NCI-H1092 treated with DMSO at 0.1 percent for 48 hours (cell line): ENCODE measurements at regions not wholly inside any gene's neighbourhood (a gene's known extent, or its start where the extent isn't known, plus 50 kb on each side); places are given as distances from the start of the nearest gene placed in this dataset.
"Not testable (repeated sequence)": the region's sequence is repeated elsewhere in the genome, so short reads cannot be mapped to it uniquely, and the experiment has no call there.

Experiments used
- DNase-seq: peaks from one replicate; lab custom pipeline; 2025; lab: John Stamatoyannopoulos, UW

DNA sequence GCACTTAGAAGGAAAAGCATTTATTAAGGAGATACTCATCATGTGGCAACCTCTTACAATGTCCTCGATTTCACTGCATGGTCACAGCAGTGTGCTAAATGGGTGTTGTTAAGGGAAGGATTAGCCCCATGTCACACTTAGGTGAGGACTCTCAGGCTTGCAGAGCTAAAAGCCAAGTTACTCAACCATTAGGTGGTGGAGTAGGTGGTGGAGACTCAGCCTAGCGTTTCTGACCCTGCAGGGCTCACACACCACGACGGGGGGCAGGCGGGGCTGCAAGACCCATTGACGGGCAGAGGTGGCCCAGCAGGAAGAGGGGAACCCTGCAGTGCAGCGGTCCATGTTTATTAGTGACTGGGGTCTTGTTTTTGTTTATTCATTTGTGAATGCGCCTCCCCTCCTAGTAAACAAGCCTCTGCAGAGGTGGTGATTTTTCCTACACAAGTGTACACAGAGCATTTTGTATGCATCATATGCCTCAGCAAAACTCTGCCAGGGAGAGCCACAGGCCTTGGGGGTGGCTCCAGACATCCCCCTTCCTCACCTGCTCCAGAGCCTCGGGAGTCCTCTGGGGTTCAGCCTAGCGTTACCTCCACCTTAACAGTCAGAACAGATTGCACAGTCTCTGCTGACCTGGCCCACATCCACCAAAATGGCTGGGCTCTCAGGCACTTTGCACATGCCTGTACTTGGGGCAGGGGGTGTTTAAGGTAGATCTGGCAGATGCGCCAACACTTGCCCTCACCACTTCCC lies 216.7 kb downstream of the C16orf95 start:
- DNase-seq: no peak

DNA sequence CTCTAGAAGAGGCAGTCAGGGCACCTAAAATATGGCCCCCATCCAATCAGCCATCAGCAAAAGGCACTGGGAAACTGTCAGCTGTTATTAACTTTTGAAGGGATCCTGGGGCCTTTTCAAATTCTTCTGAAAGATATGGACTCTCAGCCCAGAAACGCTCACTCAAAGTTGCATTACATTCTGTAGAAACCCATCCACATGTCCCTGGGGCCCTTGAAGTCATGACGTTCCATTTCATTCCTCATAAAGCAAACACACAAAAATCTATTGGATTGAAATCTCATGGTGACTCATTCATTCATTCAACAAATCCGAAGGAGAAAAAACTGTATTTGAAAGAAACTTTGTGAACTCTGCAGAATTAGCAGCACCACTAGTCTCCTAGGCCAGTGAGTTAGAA lies 215.3 kb downstream of the C16orf95 start:
- DNase-seq: no peak

DNA sequence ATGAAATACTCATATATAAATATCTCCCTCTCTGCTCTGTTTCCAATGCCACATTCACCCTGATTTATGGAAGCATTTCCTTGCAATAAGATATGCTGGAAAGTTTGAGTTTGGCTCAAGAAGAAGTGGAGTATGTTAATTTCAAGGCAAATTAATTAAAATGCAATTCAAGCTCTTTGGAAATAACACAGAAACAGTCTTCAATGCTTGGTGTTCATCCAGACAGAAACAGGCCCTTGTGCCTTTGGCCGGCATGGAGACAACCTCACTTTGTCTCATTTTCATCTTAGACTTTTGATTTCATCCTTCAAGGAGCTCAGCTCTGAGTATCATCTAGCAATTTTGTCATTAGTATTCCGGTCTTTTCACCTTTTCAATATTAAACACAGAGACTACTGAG lies 210.0 kb downstream of the C16orf95 start:
- no peak for DNase-seq

DNA sequence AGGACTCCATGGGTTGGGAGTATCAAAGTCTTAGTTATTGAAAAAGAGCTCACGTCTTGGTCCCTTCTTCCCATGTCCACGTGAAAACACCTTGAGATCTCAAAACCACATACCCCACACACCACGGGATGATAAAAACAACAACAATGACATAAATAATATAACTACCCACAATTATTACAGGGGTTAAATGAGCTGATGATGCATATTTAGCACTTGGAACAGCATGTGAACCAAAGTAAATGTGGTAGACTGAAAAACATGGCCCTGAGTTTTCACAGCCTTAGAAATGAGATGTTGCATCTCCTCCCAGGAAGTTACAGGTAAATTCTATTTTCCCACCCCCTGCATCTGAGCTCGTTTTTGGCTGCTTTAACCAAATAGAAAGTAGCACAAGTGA lies 208.9 kb downstream of the C16orf95 start:
- no peak for DNase-seq

DNA sequence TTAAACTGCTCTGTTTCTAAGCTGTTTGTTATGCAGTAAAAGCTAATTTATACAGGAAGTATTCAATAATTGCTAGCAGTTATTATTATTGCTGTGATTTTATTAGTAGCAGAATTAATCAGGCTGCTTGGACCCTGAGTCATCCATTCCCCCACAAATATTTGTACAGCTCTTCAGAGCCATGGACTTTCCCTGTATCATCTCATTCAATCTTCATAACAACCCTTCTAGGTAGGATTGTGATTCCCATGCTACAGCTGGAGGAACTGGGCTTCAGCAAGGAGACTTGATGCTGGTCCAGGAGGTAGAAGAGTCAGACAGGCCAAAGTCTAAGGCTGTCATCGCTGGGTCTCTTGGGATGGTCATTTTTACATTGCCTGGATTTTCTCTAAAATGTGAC lies 208.3 kb downstream of the C16orf95 start:
- no peak for DNase-seq

DNA sequence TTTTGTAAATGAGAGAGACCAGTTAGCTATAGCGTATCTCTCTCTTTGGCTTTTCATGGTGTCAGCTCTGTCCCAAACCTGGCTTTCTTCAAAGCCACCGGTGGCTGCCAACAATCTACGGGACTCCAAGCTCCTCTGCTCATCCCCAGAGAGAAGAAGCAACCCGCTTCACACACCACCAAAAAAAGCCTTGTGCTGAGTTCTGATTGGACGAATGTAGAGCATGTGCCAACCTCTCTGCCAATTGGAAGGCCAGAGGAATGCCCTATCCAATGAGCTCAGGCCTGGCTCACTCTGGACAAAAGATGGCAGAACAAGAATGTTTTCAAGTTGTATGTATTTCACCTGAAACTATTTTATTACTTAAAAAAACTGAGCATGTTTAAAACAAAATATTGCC lies 202.4 kb downstream of the C16orf95 start:
- no peak for DNase-seq

DNA sequence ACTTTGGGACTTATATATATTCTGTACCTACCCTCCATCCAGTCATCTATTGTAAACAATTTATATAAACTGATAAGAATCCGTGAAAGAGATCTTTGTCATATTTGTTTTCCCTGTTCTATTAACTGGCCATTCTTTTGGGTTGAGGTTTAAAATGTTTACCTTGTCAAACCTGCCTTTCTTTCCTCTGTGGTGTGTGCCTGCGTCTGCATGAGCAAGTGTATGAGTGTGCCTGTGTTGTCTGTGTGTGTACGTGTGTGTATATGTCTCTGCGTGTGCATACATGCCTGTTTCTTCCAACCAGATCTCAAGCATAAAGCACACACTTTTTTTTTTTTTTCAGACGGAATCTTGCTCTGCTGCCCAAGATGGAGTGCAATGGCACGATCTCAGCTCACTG lies 201.5 kb downstream of the C16orf95 start:
- DNase-seq: no peak

DNA sequence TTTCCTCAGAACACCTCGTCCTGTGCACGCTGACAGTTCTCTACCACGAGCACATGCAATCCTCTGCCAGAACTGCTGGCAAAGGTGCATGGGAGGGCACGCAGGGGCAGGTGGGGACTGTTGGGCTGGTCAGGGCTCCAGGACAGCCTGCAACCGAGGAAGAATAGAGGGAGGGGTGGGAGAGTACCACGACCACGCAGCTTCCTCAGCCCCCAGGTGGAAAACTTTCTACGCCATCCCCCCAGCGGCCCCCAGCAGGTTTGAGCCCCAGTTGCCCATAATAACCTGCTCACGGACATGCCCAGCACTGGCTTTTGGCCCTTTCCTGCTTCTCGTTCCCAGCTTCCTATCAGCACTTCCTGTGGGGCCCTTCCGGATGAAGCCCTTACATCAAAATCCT lies 199.3 kb downstream of the C16orf95 start:
- no peak for DNase-seq

DNA sequence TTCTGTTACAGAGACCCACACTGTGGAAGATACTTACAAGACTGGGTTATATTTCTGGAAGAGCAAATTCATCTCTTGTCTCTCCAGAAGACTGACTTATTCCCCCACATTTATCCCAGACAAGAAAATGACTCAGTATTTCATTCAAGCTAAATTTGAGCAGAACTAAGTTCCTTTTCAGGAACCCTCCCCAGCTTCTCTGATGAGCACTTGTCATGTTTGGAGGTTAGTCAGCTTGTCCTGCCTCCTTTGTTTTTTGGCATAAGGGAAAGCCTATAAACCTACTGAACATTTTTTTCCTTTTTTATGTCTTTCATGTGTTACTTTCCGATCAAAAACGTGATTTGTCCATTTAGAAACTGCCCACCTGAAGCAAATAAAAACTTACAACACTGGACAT lies 198.0 kb downstream of the C16orf95 start:
- no peak for DNase-seq

DNA sequence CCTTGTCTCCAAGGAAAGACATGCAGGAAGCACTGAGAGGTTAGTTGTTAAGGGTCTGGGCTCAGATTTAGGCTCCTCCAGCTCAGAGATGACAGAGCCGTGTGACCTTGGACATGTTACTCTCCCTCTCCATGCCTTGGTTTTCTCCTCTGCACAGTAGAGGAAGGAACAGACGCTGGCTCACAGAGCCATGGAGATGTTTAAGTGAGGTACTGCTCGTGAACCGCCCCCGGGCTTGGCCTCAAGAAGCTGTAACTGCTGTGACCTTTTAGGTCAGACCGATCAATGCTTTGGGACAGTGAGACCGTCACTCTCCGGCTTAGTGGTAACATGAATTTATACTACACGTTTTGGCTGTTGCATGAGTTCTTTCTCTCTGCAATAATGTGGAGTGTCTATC lies 197.4 kb downstream of the C16orf95 start:
- no peak for DNase-seq

DNA sequence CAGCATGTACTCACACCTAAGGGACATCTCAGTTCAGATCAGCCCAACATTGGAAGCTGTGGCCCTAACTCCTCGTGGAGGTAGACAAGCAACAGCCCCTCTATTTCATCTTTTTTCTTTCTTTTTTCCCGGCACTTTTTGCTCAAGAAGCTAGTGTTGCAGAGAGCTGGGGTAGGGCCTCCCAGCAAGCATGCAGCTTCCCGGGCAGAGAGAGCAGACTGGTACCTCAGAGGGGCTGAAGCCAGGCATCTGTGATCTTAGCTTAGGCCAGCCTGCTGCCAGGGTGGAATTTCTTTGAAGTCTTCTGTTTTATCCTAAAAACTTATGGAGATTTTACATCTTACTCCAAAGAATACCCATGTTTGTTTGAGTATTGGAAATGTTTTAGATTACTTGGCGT lies 195.4 kb downstream of the C16orf95 start:
- DNase-seq: no peak

DNA sequence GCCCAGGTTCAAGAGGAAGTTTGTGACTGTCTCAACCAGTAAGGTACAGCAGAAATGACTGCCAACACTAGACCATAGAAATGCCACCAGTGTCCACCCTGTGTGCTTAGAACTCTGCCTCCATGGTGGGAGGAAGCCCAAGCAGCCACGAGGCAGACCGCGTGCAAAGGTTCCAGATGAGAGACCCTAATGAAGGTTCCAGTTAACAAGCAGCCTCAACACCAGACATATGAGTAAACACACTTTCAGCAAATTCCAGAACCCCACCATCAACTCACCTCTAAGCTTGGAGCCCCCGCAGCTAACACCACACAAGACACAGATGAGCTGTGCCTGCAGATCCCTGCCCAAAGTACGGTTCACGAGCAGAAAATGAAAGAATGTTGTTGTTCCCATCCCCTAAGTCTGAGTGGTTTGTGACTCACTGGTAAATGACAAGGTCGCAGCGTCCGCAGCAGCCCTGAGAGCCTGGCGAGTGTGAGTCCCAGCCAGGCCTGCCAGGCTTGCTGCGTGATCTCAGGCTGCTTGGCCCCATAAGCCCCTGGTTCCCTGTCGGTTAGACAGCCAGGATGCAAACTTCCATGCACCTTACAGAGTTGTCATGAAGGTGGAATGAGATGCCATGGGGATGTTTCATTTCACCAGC lies 193.7 kb downstream of the C16orf95 start:
- no peak for DNase-seq

DNA sequence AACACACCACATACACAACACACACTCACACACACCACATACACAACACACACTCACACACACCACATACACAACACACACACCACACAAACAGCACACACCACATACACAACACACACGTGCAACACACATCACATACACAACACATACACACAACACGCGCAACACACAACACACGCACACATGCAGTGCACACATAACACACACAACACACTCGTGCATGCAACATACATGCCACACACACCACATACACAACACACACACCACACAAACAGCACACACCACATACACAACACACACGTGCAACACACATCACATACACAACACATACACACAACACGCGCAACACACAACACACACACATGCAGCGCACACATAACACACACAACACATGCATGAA lies 192.8 kb downstream of the C16orf95 start:
- DNase-seq: not testable (repeated sequence)

DNA sequence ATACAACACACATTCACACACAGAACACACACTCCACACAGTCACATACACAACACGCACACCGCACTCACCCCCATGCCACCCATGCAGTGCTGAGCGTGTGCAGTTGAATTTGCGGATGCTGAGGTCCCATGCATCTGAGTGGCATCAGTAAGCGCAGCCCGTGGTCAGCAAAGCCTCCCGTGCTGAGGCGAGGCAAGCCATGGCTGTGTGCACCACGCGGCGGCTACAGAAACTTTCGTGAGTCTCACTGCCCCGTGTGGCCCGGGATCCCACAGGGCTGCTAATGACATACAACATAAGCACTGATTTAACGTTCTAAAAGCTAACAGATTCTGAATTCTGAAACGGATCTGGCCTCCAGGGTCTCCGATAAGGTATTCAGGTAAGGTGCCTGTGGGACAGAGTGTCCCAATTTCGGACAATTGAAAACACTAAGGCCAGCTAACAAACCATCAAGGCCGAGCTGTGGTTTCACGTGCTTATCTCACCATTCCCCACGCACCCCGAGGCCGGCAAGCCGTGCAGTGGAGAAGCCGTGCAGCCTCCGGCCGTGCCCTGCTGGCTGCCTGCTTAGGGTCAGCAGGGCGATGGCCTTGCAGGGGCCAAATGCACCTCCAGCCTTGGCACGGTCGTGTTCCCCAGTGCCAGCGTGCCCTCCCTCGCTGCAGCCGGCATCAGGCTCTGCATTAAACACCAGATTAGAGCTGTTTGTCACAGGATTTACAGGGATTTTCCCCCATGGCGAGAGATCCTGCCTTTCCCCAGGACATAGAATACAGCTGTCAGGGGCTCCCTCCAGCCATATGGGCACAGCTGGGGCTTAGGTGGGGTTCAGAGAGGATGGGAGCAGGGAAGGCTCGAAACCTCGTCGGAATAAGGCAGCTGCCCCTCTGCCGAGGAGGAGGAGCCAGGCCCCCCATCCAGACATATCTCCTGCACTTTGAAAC lies 191.7 kb downstream of the C16orf95 start:
- no peak for DNase-seq

DNA sequence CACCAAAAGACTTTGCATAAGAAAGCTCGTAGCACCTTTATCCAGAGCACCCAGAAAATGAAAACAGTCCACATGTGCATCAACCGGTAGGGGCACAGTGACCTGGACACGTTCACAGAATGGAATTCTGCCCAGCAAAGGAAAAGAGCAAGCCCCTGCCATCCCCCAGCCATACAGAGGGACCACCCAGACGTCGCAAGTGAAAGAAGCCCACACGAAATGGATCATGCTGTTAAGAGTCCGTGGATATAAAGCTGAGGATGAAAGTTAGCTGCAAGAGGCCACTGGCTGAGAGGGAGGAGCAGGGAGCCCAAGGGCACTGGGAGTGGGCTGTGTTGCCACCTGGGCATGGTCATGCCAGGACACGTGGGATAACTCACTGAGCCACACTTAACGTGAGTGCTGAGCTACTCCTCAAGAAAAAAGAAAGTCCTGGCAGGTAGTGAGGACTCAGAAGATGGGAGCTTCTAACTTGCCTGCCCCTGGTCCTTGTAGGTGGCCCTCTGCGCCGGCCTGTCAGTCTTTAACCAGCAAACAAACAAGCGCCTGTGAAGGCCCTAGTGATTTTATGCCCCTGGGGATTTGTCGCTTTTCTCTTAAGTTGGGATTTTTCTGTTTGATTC lies 190.7 kb downstream of the C16orf95 start:
- DNase-seq: no peak

DNA sequence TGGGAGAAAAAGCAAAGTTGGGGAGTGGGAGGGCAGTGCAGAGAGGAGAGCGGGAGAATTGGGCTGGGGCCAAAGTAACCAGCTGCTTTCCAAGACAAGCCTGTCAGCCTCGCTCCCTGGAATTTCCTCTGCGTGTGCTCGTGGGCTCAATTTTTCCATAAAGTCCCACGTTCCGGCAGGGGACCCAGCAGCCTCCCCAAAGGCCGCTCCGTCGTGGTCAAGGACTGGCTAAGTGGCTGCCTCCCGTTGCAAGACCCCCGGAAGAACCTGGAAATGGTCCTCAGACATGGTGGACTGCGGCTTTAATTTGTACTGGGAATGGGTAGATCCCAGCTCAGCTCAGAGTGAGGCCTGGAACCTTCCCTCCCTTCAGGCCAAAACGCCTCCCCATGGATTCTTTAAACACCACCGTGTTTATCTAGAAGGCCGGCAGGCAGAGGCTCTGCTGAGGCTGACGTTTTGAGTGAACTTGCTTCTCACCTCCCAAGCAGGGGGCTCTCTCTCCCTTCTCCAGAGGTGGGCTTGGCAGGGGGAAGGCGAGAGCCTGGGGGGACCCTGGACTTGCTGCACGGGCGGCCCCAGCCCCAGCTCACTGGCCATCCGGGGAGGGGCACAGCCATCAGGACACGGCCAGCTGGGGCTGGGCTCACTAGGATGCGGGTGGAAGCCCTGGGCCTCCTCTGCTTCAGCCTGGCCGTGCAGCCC lies 190.0 kb downstream of the C16orf95 start:
- no peak for DNase-seq

DNA sequence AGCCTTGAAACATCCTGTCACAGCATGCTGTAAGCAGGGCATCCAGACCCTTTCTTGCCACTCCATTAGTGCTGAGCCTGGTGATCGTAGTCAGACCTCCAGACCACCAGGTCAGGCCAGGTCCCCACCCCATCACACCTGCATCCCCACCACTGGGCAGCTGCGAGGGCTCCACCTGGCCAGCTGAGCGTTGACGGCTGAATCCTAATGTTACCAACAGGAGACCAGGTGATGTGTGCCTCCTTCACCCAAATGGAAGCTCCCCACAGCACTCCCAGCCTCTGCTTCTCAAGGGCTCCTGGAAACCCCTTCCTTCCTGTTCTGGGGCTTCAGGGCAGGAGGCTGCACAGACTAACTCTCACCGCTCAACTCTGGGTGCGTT lies 189.4 kb downstream of the C16orf95 start:
- no peak for DNase-seq

DNA sequence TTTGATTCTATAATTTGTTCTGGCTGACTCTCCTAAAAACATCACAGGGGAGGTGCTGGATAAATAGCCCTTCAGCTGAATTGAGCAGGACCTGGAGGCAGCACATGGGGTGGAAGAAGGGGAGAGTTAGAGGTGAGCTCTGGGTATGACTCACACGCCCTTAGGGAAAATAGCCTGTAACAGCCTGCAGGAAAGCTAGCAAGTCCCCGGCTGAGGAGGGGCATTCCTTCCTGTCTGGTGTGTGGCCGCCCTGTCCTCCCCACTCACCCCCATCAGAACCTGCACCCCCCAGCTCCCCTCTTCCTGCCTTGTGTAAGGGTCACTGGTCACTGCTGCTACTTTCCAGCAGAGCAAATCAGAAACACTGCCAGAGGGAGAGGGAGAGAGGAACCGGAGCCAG lies 187.4 kb downstream of the C16orf95 start:
- DNase-seq: no peak

DNA sequence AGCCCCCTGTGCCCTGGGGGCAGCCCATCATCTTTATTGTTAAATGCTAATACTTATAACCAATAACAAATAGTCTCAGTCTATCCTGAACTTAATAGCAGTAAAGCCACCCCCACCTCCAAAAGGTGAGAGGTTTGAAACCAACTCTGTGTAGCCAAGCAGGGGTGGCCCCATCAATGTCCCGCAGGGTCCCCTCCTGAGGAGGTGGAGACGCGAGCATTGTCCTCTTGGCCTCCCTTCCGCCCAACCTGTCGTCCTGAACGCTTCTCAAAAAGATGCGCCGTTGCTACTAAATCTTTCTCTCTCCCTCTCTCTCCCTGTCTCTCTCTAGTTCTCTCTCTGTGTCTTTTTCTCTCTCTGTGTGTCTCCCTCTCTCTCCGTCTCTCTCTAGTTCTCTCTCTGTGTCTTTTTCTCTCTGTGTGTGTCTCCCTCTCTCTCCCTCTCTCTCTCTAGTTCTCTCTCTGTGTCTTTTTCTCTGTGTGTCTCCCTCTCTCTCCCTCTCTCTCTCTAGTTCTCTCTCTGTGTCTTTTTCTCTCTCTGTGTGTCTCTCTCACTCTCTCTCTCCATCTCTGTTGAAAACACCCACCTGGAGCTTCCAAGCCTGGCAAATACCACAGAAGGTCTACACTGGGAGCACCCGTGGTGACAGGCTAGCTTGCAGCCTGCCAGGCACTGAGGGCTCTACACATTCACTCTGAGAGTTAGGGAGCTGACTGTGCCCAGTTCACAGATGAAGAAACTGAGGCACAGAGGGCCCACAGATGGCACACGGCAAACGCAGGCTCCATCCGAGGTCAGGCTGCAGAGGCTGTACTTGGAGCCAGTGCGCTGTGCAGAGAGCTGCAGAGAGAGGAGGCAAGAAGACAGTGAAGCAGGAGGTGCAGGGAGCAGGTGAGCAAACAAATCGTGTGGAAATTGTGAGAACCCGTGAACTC lies 185.9 kb downstream of the C16orf95 start:
- DNase-seq: no peak

DNA sequence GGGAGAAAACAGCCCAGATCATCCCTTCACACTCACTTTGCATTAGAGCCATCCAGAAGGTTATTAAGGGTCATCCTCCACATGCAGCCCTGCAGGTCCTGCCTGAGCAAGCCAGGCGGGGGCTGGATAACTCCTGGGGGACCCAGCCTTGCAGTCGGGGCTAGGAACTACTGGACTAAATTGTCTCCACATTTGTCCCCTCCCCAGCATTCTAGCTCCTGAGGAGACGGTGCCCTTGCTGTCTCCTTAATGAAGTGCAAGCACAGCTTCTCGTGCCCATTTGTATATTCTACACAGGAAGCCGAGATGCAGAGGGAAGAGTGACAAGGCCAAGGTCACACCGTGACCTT lies 185.2 kb downstream of the C16orf95 start:
- DNase-seq: peak; percentile 24
